ENCODE measurements at regions not wholly inside any gene's neighbourhood (a gene's known extent, or its start where the extent isn't known, plus 50 kb on each side); places are given as distances from the start of the nearest gene placed in this dataset.
A peak's percentile ranks its signal among the peaks of the same experiment; 100 is the strongest.

DNA sequence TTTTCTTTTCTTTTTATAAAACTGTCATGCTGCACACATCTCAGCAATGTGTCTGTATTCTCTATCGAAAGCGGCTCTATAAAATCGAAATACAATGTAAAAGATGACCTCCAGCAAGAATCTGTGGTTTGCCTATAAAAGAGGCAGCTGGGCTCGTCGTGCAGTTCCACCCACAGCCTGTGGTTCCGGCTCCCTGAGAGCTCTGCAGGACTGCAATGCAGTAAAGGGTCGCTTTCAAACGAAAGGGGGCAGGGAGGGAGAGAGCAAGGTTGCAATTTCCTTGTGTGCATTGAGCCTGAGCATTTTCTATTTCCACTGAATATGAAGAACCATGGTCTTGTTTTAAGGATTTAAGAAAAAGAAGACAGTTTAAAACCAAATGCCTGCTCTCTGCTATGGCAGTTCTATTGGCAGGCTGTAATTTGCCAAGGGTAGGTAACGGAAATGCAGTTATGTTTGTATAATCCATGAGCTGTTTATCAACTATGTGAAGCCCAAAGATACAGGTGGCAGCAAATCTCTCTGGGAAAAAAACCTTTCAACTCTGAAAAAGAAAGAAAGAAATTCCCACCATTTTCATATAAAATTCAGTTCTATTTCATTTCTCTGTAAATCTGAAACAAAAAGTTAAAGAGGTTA is 236.5 kb downstream of the HACE1 start:
- no peak for ATAC-seq
- intact Hi-C loops (cut with DNase I): no loop called here
- no peak for DNase-seq

DNA sequence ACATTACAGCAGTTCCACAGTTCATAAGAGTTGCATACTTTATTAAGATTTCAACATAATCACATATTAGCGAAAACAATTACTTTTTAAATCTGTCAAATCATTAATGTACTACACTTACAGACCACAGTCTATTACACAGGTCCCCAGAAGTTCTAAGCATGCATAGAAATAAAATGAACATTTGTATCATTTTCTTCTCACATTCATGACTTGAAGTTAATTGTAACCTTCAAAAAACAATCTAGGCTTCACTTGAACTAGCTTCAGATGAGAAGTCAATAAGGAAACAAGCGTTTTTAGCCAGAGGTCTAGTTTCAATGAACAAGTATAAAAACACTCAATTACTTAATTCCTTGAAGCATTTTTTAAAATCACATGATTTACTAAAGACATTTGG is 238.3 kb downstream of the HACE1 start:
- intact Hi-C loops (cut with DNase I): no loop called here
- DNase-seq (no peak), ATAC-seq (no peak)

DNA sequence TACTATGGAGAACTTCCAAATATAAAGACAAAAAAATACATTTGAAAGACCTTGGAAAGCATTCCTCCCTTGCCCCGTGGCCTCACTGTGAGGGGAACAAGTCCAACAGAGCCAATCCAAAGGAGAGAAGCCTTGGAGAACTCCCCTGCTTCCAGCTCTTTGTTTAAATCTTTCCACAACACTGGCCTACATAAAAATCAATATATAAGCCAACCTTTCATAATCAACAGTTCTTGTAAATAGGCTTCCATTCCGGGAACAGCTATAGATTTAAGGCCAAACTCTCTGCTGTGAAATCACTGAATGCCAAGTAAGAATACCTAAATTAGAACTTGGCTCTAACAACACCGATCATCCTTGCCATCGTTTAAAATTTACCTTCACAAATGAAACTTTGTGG is 242.1 kb downstream of the HACE1 start:
- DNase-seq (no peak), ATAC-seq (no peak)
- intact Hi-C loops (cut with DNase I): no loop called here

DNA sequence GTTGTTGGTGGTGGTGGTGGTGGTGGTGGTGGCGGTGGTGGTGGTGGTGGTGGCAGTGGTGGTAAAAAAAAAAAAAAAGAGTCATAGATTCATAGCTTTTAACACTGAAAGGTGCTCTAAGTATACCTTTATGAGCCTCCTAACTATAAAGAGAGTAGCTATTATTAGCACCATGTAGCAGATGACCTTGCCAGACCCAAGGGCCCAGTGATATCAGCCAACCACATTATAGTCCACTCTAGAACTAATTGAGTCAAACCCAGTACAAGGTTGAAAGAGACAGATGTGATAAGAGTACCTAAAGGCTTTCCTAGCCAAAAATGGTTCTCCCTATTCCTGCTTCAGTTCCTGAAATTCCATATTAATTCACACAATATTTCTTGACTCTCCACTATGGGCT is 245.3 kb downstream of the HACE1 start:
- intact Hi-C loops (cut with DNase I): no loop called here
- no peak for ATAC-seq

DNA sequence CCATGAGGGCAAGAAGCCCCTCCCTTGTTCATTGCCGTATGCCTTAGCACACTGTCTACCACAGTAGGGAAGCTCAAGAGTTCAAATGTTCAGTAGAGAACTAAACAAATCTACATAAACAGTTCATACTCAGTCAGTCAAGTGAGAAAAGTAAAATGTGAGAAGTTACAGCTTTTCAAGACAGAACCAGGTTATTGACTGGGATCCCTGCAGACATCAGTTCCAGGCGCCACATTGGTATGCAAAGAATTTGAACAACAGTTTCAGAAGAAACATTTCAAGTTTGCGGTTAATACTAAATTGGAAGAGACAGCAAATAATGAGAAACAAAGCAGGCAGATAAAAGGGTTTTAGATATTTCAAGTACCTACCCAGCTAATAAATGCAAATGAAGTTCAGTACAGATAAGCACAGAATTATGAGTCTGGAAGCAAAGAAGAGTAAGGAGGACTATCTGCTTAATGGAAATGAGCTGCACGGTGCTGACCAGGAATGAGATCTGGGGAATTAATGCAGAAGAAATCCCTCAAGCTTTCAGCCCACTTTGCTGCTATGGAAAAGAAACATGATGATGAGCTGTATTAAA is 246.2 kb downstream of the HACE1 start:
- DNase-seq: no peak

More for the DNA sequence above, 245.3 kb downstream of the HACE1 start:
- DNase-seq: no peak

DNA sequence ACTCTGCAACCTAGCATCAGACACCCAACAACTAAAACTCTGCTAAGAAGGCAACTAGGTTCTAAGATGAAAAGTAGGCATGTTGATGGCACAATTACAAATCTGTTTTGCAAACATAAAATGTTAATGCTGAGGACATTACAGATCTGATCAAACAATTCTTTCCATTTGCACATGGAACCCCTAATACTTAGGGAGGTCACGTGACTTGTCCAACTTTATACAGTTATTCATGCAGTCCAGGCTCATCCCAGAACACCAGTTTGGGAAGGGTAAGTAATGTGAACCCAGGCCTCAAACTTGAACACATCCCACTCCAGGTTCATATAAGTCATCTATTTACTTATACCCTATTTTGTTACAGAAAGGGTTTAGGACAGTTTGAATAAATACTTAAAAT is 247.2 kb downstream of the HACE1 start:
- ATAC-seq: no peak
- no peak for DNase-seq
- intact Hi-C loops (cut with DNase I): no loop called here

More for the DNA sequence above, 246.2 kb downstream of the HACE1 start:
- no peak for ATAC-seq
- intact Hi-C loops (cut with DNase I): no loop called here

DNA sequence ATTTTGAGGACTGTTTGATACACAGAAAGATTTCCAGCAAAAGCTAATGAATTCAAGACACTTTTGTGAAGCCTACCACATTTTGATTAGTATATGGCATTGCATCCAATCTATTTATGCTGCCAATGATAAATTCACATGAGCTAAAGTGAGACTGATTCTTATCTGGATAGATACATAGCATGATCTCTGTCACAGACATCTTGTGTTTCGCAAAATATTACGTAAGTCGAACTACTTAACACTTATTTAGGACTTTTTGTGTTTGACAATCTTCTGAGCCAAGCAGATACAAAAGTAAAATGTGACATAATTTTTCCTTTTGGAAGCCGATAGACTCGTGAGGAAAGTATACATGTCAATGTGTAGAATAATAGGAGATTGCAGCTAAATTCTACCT is 251.6 kb downstream of the HACE1 start:
- DNase-seq: no peak
- no peak for ATAC-seq
- intact Hi-C loops (cut with DNase I): no loop called here

DNA sequence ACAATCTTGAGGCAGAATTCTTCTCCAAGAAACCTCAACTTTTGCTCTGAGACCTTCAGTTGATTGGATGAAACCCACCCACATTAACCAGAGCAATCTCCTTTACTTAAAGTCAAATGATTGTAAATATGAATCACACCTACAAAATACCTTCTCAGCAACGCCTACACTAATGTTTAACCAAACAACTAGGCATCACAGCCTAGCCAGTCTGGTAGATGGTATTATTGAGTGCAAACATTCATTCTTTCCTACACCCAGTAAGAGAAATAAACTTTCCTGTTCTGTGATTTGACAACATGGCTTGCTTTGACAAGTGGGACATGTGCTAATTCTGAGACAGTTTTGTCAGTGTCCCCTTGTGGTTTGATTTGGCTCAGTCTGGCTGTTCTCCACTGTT is 252.2 kb downstream of the HACE1 start:
- DNase-seq (no peak), ATAC-seq (no peak)
- intact Hi-C loops (cut with DNase I): no loop called here

DNA sequence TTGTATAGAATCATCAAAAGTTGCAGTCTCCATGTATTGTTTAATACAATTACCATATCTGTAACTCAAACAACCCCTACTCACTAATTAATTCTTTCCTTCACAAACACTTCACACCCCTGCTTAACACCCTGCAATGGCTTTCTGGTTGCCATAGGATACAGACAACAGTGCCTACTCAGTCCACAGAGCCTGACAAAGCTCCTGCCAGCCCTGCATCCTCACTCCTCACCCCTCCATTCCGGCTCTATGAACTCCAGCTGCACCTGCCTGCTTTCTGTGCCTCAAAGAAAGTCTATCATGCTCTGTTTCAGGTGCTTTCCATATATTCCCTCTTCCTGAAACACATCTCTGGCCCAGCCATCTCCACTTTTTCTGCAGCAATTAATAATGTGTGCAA is 253.4 kb downstream of the HACE1 start:
- DNase-seq: no peak
- no peak for ATAC-seq
- intact Hi-C loops (cut with DNase I): no loop called here

DNA sequence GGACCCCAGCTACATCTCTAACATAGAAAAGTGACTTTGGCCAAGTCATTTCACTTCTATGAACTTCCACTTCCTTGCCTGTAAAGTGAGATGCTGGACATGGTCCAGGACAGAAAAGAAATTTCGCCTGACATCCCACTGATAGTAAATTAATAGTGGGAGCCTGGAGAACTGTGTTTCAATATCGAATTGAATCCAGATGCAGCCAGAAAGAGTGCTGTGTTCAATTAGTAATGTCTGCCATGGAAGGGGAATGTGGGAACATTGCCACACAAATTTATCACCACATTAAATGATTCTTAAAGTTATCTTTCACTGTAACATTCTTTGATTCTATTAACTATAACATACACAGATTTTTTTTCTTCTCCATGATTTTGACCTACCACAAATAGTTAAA is 255.0 kb downstream of the HACE1 start:
- DNase-seq (no peak), ATAC-seq (no peak)
- intact Hi-C loops (cut with DNase I): no loop called here

DNA sequence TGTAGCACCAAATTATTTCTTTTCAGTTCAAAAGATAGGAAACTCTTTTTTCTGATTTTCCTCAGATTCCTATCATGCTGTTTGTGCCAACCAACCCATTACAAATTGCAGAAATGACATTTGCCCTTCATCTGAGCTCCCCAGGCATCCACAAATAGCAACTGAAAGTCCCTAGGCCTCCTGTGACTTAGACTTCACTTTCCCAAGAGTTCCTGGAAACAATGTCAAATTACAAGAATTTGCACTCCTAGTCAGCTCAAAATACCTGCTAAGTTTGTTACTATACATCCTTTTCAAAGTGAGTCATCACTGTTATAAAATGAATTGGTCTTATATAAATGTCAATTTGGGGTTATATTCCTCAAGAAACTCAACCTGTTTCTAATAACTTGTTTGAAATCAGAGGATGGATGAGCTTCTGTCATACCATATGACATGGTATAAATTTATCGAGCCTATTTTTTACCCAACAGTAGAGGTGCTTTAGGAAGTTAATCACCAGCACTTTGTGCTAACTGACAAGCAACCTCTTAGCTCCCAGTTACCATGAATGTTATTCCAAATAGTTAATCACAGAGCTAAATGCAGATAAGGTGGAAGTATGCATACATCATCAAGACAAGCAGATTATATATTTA is 256.5 kb downstream of the HACE1 start:
- ATAC-seq: no peak
- intact Hi-C loops (cut with DNase I): no loop called here
- no peak for DNase-seq

DNA sequence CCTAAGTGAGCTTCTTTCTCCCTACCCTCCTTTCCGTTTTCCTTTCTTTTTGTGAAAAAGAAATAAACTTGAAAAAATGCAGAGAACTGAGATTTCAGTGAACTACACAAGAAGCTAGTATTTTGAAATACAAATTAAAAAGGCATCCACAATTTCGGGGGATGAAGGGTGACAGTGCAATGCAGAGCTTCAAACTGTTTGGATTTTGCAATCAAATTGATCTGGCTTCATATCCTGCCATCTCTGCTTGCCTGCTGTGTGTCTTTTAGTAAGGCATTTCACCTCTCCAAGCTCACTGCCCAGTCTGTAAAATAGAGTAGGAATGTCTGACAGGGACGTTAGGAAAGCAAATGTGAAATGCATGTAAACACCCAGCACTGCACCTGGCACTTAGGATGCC is 258.0 kb downstream of the HACE1 start:
- intact Hi-C loops (cut with DNase I): no loop called here
- DNase-seq (no peak), ATAC-seq (no peak)

DNA sequence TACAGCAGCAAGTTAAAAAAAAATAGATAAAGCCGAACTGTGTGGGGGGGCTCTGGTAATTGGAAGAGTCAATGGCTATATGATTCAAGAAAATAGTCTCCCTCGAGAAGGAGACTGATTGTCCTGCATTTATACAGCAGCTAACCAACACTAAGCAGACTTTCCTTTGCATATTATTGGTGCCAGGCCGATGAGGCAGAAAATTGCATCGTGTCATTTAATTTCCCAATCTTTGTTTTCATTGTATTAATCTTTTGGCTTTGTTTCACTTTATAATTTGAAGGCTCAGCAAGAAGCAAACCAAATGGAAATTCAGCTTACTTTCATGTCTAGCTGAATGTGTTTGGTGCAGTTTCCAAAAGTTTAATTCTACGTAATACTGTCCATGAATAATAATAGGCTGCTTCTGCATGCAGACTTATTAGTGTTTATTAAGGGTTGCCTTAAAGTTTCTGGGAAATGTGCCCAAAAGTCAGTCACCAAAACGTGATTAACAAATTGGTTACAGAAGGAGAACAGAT is 258.5 kb downstream of the HACE1 start:
- intact Hi-C loops (cut with DNase I): no loop called here
- ATAC-seq (peak in 1 of 2 donors; percentile 30), DNase-seq (no peak)

DNA sequence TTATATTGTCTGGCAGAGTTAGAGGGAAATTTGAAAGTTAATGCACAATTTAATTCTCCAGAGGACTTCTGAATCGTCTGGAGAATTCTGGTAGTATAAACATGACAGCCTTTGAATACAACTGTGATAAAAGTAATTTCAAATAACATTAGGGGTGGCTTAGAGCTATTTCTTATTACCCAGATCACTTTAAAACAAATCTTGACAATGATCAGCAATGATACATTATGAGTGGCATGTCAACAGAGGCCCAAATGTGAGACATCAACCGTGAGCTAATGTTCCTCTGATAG is 259.1 kb downstream of the HACE1 start:
- DNase-seq (no peak), ATAC-seq (no peak)
- intact Hi-C loops (cut with DNase I): no loop called here

DNA sequence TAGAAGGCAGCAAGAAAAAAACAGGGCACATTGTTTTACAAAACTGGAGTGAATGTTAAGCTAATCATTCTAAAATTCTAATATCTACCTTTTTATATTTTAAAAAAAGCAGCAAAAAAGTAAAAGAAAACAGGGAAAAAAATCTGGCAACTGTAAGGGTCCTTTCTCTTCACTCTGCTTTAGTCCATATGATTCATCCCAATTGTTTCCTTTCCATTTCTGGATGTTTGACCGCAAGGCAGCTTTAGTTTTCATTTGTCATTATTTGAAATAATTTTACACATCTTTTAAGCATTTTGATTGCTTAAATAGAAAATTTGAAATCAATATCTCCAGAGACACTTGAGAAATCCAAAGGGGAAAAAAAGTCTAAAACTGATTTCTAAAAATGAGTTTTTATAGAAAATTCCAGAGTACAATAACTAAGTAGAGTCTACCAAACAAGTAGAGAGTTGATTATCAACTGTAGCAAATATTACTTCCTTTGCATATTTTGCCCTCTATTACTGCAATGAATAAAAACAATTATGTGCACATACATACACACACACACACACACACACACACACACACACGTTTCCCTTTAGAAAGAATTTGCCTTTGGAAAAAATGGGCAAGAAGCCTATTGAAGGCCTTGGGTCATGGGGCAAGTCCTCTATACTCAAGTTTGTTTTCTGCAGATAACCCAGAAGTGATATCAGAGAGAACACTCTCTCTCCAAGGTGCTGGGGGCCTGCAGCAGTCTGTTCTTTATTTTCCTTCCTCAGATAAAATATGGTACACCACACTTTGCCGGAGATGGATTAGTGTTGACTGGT is 259.7 kb downstream of the HACE1 start:
- no peak for ATAC-seq
- DNase-seq: no peak
- intact Hi-C loops (cut with DNase I): no loop called here

DNA sequence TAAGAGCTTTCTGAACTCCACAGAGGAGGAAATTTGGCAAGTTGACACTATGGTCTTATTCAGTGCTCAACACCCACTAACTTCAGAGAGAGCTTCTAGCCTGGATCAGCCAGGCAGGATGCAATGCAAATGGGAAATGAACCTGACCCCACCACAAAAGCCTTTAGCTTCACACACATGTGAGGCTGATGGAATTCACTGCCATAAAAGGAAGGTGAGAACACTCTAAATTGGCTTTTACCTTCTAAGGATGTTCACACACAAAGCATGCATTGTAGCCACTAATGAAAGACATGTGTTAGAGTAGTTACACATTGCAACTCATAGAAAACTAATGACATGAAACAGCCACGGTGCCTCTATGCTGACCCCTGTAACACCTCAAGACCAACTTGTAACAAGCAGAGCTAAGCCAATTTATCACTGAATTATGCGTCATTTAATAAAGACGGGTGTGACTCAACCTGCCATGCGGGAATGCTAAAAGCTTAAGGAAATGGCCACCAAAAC is 262.1 kb downstream of the HACE1 start:
- intact Hi-C loops (cut with DNase I): no loop called here

DNA sequence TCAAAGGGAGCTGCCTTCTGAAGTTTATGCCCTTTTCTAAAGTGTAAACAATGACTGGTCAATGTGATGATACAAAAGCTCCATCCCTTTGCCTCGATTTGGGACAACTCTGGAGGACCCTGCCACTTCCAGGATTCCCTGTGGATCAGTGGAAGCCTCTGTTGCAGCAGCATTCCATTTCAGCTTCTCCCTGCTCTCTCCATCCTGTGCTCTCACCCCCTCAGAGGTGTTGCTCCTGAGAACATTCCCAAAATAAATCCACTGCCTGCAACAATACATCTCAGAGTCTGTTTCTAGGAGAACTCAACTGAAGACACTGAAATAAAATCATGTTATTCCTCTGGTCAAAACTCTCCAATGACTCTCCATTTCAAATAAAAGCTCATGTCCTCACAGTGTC is 263.6 kb downstream of the HACE1 start:
- DNase-seq: no peak
- no peak for ATAC-seq
- intact Hi-C loops (cut with DNase I): no loop called here

More for the DNA sequence above, 262.1 kb downstream of the HACE1 start:
- no peak for DNase-seq
- ATAC-seq: no peak

DNA sequence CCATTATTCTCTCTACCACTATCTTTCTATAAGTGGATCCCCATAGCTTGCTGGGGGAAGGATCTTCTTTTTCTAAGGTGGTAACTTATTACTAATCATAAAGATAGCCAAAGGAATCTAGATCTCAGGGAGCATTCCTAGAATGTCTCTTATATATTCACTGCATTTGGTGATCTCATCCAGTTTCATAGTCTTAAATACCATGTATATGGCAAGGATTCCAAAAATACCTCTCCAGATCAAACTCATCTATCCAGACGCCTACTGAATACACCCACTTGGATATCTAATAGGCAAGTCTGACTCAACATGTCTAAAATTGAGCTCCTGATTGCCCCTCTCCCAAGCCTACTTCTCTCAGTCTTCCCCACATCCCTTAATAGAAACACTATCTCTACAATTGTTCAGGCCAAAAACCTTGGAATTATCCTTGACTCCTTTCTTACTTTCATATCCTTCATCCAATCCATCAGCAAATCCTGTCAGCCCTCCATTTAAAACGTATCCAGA is 264.4 kb downstream of the HACE1 start:
- no peak for DNase-seq
- ATAC-seq: no peak
- intact Hi-C loops (cut with DNase I): no loop called here

DNA sequence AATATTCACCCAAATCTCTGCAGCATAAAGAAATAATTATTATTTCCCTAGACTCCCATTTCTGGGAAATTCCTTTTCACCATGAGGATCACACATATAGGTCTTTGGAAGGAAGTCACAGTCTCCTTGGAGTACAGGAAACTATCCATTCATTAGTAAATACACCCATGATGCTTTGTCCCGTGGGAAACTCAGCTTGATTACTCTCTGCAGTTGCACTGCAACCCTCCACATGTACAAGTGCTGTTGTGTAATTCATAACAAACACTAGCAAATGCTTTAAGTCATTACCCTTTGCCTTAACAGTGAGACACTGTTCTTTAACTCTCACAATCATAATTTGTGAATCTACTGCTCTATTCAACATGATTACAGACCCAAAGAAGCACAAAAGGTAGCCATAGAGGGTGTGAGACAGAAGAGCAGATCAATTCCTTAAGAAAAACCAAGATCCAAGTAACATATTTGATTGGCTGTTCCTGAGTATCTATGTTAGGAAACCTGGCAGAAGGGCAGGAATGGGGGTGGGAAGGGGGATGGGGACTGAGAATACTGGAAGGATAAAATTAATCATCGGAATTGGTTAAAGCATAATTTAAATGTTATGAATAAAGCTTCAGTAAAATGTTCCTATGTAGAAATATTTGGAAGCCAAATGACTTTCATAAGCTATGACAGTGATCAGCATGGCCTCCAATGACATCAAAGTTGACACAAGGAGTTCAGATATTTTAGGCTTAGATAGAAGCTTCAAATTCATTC is 268.0 kb downstream of the HACE1 start:
- intact Hi-C loops (cut with DNase I): no loop called here
- ATAC-seq: no peak

More for the DNA sequence above, 268.0 kb downstream of the HACE1 start:
- DNase-seq: no peak

Measured in left cardiac atrium (tissue), 4 donors.